GM18861 (cell line): ENCODE measurements at regions not wholly inside any gene's neighbourhood (a gene's known extent, or its start where the extent isn't known, plus 50 kb on each side); places are given as distances from the start of the nearest gene placed in this dataset.

ENCODE experiments used
- ATAC-seq: cut with Tn5 transposase; IDR thresholded peaks from one replicate; pipeline ENCODE4 v1.9.1; 2021; ENCODE audit not compliant: unreplicated experiment

DNA sequence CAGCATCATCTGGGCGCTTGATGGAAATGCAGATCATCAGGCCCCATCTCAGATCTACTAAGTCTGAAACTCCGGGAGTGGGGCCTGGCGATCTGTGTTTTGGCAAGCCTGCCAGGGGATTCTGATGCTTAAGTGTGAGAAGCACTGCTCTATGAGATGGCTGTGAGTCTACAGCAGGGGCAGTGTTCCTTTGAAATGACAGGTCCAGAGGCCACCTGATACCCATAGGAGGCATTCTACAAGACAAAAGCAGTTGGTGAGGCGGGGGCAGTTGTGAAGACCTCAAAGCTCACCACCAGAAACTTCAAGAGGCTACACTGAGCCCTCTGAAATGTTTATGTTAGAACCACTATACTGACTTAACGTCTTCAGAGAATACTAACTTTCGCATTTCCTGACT is 86.9 kb upstream of the SPATA31D4 start:
- no peak for ATAC-seq

DNA sequence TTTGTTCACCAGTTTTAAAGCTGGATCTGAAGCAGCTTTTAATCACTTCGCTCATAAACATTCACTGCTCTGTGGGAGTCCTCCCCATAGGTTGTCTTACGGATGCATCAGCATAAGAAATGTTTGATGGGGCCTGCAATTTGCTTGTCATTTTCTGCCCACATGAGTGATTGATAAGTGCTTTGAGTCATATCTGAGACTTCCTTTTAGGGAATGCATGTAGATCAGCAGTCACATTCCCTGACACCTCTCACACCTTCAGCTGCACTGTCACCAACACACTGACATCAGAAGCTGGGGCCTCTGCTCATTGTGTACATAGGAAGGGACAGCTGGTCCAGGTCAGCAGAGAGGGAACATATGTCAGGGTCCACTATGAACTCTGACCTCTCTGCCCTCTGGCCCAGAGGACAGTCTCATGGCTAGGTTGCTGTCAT is 84.1 kb upstream of the SPATA31D4 start:
- no peak for ATAC-seq

DNA sequence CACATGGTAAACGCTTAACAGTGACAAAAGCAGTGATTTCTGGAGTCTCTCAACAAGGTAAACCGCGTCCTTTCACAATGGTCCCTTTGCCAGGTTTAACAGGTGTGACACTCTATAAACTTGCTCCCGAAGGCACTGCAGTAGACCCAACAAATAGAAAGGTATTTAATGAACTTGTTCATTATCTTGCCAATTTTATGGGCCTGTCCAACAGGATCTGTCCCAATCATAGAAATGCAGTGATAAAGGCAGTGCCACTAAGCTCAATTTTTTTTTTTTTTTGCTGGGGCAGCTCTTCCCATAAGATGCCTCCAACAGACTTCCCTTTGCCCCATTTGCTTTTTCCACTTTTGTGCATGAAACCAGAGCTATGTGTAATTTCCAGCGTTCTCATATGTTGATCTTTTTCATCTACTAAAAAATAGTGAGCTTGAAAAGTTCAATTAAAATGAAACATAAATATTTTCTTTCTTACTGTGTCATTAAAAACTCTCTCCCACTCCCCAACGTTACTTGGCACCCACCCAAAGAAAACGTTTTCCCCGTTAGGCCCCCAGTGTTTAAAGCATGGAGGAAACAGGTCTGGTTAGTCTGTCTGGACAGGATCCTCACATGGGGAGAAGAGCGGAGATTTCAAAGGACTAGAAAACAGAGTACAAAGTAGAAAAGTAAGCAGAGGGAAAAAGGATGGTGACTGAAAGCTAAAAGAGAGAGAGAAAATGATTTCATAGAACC is 80.9 kb upstream of the SPATA31D4 start:
- no peak for ATAC-seq

DNA sequence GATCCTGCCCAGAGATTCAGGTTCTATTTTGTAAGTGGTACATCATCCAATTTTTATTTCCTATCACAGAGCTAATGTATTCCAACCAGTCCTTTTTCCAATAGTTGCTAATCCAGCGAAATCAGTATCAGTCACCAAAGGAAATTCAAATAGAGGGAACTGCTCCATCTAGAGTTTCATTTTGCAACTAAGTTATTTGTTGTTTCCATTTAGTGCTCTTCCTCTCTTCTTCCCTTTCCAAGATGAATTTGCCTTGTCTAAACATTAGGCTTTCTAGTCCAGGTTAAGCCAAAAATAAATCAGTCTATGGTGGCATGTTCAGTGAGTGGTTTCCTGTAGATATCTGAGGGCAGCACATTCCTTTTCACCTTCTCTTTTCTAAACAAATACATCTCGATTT is 79.8 kb upstream of the SPATA31D4 start:
- no peak for ATAC-seq

DNA sequence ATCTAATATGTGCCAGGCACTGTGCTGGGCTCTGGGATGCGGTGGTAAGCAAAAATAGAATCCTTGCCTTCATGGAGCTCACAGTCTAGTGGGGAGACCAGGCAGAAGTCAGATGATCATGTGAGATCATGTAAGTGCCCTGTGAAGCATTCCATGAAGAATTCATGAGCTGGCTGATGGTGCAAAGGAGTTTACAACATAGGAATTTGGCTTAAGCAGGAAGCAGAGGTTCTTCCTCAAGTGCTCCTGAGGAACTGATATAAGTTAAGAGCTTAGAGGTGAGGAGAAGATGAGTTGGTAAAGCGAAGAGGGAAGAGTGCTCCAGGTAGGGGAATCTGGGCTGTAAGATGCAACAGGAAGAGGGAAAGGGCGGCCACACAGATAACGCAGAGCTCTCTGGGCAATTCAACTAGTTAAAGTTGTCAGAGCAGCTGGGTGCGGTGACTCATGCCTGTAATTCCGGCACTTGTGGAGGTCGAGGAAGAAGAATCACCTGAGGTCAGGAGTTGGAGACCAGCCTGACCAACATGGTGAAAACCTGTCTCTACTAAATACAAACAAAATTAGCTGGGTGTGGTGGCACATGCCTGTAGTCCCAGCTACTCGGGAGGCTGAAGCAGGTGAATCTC is 78.5 kb upstream of the SPATA31D4 start:
- no peak for ATAC-seq

DNA sequence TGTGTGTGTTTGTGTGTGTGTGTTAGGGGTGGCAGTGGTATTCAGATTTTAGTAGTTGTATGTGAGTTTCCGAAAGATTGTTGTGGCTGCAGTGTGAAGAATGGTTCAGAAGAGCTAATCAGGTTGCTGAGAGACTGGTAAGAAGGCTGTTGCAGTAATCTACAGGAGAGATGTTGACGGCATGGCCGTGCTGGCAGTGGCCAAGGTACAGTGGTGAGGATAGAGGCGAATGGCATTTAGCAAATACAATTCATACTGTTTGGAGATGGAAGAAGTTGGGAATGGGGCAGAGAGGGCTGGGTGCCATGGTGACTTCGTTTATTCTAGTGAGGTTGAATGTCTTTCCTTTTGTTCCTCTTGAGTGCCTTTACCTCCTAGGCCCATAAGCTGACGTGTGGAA is 77.5 kb upstream of the SPATA31D4 start:
- ATAC-seq: no peak

DNA sequence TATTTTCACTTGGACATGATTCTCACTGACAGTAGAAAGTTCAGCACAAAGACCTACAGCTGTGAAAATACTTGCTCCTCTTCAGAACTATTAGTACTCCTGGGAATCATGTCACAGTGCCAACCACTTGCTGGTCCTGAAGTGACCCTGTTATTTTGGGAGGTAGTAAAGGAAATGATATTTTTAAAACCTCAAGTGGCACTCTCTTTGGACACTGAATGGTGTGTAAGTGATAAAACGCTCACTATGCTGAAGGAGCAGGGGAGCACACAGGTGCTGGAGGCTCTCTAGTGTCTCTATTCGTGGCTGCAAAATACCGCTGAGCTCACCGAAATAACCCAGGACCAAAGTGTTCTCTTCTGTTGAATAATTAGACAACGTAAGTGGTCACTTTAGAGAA is 76.9 kb upstream of the SPATA31D4 start:
- no peak for ATAC-seq

DNA sequence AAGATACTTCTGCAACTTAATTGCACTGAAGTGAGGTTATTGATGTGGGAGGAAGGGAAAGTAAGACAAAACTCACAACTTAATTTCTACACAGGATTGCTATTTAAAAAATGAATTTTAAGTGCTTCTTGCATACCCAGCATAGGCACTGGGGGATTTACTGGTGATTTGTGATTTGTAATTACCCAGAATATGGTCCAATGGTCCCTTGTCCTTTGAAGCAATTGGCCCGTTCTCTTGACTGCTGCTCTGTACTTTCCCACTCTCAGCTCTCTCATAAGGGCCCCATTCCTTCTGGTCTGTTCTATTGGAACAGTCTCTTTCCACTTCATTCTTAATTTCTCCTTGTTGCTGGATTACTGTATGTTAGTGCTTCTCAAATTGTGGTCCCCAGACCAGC is 75.4 kb upstream of the SPATA31D4 start:
- ATAC-seq: no peak

DNA sequence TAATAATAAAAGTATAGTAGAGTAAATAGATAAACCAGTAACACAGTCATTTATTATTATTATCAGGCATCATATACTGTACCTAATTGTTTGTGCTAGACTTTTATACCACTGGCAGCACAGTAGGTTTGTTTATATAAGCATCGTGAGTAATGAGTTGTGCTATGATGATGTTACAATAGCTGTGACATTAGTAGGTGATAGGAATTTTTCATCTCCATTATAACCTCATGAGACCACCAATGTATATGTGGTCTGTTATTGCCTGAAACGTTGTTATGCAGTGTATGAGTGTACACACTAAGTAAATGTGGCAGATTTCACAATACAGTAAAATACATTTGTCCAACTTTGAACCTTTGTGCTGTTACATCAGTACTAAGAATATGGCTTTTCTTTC is 72.7 kb upstream of the SPATA31D4 start:
- no peak for ATAC-seq

DNA sequence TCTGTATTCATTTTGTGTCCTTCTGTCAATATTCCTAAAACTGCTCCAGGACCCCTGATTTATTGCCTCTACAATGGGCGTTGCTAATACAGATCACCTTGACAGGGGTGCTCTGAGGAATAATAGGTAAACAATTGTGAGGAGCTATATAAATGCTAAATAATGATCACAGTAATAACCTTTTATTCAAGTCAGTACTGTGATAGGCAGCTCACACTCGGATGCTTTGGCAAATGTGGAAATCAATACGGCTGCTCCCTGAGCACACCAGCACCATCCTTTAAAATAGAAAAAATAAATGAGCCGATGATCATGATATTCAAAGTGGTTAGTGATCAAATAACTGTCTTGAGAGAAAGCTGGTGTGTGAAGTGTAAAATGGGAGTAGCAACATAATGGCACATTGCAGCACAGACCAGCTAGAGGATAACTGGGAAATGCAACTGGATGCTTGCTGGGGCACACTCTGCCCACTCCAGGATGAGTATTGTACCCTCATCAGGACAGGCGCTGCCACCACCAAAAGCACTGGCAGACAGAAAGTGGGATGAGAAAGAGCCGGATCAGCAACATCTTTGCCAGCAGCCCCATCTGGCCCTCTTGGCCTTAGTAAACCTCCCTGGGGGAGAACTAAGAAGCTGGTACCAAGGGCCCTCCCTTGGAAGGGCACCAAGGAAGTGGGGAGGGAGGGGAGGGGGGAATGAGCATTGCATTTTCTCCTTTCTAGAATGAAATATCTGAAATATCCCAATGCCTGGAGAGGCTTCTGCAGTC is 69.4 kb upstream of the SPATA31D4 start:
- ATAC-seq: no peak

DNA sequence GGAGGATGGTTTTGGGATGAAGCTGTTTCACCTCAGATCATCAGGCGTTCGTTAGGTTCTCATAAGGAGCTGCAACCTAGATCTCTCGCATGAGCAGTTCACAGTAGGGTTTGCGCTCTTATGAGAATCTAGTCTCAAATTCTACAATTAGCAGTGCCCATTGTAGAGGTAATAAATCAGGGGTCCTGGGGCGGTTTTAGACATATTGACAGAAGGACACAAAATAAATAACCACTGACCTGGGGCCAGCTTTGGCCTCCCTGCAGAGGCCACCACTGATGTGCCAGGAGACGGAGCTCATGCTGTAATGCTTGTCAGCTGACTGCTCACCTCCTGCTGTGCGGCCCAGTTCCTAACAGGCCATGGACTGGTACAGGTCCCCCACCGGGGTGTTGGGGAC is 67.6 kb upstream of the SPATA31D4 start:
- no peak for ATAC-seq

DNA sequence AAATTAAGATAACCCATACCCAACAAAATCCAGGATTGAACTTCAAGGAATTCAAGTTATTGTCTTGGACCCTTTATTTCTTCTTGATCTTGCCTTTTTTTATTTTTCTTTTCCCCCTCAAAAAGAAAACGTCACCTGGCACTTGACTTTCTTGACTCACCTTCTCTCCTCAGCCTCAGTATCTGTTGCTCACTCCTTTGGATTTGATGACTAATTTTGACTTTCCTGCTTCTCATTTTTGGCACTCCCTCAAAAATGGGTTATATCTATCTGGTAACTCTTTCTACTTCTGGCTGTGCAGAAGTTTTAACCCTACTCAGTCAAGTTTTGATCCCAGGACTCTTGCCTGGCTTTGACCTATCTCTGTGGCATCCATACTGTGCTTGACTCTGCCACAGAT is 66.6 kb upstream of the SPATA31D4 start:
- ATAC-seq: no peak

DNA sequence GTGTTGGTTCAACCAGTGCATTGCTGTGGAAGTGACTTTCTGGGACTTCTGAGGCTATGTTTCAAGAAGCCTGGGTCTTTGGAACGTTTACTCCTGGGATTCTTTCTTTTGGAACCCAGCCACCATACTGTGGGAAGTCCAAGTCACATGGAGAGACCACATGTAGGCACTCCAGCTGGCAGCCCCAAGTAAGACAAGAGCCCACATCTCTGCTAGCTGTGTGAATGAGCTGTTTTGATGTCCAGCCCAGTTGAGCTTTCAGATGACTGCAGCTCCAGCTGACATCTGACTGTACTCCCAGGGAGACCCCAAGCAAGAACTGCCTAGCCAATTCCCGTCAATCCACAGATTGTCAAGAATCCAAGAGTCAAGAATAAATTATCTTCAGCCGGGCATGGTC is 60.1 kb upstream of the SPATA31D4 start:
- ATAC-seq: no peak

DNA sequence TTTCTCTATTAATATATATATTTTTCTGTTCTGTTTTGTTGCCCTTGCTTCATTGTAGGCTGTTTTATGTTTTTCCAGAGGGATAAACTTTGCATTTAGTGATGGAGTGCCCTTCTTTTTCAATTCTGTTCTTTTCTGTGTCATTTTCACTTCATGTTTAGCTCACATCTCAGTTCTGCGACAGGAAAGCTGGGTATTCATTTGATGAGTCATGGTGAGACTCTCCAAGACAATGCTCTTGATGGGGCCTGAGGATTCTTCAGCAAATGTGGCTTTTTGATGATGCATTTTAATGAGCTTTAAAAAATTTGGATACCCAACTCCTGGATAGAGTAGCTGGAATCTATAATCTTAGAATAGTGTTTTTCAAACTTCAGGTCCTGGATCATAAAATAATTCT is 56.5 kb upstream of the SPATA31D4 start:
- no peak for ATAC-seq

DNA sequence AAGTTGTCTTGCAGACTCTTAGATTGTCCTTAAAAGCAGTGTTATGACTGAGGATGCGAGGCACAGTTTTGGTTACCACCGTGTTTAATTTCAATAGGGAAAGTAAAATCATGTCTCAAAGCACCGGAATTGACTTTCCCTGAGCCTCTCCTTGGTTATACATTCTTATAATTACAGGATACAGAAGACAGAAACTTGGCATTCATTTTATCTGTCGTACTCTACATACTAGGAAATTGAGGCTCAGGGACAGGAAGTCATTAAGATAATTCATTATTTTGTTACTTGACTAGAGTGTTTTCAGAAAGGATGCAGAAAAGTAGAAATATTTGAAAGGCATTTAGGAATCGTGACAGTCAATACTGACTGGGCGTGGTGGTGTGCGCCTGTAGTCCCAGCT is 54.0 kb upstream of the SPATA31D4 start:
- ATAC-seq: no peak

DNA sequence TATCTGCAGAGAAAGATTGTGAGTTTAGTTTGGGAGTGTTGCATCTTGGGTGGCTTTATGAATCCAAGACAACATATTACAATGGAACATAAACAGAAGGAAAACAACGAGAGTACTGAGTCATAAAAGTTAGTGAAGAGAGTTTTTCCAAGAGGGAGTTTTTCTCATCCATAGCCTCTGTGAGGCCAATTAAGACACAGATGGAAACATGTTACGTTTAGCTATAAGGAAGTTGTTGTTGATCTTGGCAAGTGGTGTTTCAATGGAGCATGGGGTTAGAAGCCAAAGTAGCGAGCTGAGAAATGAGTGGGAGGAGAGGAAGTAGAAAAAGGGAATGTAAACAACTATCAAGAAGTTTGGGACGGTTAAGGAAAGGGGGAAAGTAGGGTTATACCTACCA is 53.3 kb upstream of the SPATA31D4 start:
- ATAC-seq: no peak

DNA sequence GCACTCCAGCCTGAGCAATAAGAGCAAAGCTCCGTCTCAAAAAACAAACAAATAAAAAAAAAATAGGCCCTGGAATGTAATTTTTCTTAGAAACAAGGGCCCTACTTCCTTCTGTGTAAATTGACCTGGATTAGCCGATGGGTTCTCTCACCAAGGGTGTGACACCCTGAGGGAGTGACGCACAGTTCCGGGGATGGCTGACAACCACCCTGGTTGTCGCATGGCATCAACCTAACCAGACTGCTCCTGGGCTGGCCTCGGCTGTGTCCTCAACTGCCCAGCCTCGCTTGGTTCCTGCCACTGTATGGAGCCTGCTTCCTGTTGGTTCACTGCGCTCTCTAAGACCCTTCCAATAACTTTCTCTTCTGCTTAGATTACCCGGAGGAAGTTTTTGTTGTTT is 51.2 kb upstream of the SPATA31D4 start:
- no peak for ATAC-seq
